ENCODE measurements at regions not wholly inside any gene's neighbourhood (a gene's known extent, or its start where the extent isn't known, plus 50 kb on each side); places are given as distances from the start of the nearest gene placed in this dataset.

DNA sequence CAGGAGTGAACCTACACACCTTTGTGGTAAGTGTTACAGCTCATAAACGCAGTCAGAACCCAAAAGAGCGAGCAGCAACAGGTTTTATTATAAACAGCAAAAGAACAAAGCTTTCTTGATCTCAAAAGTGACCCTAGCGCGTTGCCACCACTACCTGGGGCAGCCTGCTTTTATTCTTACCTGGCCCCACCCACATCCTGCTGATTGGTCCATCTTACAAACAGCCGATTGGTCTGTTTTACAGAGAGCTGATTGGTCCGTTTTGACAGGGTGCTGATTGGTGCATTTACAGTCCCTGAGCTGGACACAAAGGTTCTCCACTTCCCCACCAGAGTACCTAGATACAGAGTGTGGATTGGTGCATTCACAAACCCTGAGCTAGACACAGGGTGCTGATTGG lies 143.1 kb downstream of the ARRDC4 start:
- TF ChIP-seq, protein P1, sequence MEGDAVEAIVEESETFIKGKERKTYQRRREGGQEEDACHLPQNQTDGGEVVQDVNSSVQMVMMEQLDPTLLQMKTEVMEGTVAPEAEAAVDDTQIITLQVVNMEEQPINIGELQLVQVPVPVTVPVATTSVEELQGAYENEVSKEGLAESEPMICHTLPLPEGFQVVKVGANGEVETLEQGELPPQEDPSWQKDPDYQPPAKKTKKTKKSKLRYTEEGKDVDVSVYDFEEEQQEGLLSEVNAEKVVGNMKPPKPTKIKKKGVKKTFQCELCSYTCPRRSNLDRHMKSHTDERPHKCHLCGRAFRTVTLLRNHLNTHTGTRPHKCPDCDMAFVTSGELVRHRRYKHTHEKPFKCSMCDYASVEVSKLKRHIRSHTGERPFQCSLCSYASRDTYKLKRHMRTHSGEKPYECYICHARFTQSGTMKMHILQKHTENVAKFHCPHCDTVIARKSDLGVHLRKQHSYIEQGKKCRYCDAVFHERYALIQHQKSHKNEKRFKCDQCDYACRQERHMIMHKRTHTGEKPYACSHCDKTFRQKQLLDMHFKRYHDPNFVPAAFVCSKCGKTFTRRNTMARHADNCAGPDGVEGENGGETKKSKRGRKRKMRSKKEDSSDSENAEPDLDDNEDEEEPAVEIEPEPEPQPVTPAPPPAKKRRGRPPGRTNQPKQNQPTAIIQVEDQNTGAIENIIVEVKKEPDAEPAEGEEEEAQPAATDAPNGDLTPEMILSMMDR (IDR thresholded peaks at IDR 0.05), result no peak
- TF ChIP-seq CBX8 (IDR thresholded peaks at IDR 0.05), result no peak
- TF ChIP-seq, protein P2, sequence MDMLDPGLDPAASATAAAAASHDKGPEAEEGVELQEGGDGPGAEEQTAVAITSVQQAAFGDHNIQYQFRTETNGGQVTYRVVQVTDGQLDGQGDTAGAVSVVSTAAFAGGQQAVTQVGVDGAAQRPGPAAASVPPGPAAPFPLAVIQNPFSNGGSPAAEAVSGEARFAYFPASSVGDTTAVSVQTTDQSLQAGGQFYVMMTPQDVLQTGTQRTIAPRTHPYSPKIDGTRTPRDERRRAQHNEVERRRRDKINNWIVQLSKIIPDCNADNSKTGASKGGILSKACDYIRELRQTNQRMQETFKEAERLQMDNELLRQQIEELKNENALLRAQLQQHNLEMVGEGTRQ (IDR thresholded peaks at IDR 0.05), result no peak
- TF ChIP-seq BHLHE40 (IDR thresholded peaks at IDR 0.05; ENCODE audit: low read depth, low read length), result no peak
- TF ChIP-seq ESRRA (IDR thresholded peaks at IDR 0.05; ENCODE audit: borderline replicate concordance, low read length), result no peak
- TF ChIP-seq CHD4 (IDR thresholded peaks at IDR 0.05; ENCODE audit: borderline replicate concordance), result no peak
- TF ChIP-seq ATOH8 (CRISPR knock-in tag; IDR thresholded peaks at IDR 0.05; ENCODE audit: low read depth), result no peak
- no peak for TF ChIP-seq JUNB (IDR thresholded peaks at IDR 0.05)
- TF ChIP-seq CEBPB (IDR thresholded peaks at IDR 0.05), result no peak
- TF ChIP-seq CHD2 (IDR thresholded peaks at IDR 0.05; ENCODE audit: low read length, partially characterized antibody), result no peak
- no peak for TF ChIP-seq NFE2L2 (conservative IDR thresholded peaks at IDR 0.05; ENCODE audit: low read length)

Measured in A549 (cell line).